WERI-Rb-1 (cell line): ENCODE measurements at regions not wholly inside any gene's neighbourhood (a gene's known extent, or its start where the extent isn't known, plus 50 kb on each side); places are given as distances from the start of the nearest gene placed in this dataset.

ENCODE experiments used
- DNase-seq: peaks from one replicate; pipeline ENCODE4 v3.0.0-alpha.2; 2020
- H3K27ac ChIP-seq: fragments of 250-450 bp; sonication (Bioruptor Pico); 2 replicates; pipeline ENCODE4 v1.5.1; 2020; ENCODE audit warnings: mild to moderate bottlenecking, moderate library complexity
- H3K27me3 ChIP-seq: fragments of 250-450 bp; sonication (Bioruptor Pico); 2 replicates; pipeline ENCODE4 v1.5.1; 2021; ENCODE audit warnings: mild to moderate bottlenecking, low read depth, moderate library complexity; ENCODE audit not compliant: insufficient read depth, severe bottlenecking
- H3K36me3 ChIP-seq: fragments of 250-450 bp; sonication (Bioruptor Pico); 2 replicates; pipeline ENCODE4 v1.5.1; 2020; ENCODE audit warnings: mild to moderate bottlenecking, moderate library complexity
- H3K4me3 ChIP-seq: 2 replicates; pipeline ENCODE4 v1.5.1; 2011; ENCODE audit warnings: low read depth, mild to moderate bottlenecking, control low read depth, low read length
- H3K9me3 ChIP-seq: fragments of 250-450 bp; sonication (Bioruptor Pico); 2 replicates; pipeline ENCODE4 v1.5.1; 2021; ENCODE audit warnings: mild to moderate bottlenecking, moderate library complexity; ENCODE audit not compliant: severe bottlenecking
- TF ChIP-seq, protein P1 (sequence below): IDR thresholded peaks from 2 replicates; pipeline ENCODE4 v1.5.1; 2011; ENCODE audit warnings: low read depth, mild to moderate bottlenecking, control low read depth, inconsistent platforms, low read length

DNA sequence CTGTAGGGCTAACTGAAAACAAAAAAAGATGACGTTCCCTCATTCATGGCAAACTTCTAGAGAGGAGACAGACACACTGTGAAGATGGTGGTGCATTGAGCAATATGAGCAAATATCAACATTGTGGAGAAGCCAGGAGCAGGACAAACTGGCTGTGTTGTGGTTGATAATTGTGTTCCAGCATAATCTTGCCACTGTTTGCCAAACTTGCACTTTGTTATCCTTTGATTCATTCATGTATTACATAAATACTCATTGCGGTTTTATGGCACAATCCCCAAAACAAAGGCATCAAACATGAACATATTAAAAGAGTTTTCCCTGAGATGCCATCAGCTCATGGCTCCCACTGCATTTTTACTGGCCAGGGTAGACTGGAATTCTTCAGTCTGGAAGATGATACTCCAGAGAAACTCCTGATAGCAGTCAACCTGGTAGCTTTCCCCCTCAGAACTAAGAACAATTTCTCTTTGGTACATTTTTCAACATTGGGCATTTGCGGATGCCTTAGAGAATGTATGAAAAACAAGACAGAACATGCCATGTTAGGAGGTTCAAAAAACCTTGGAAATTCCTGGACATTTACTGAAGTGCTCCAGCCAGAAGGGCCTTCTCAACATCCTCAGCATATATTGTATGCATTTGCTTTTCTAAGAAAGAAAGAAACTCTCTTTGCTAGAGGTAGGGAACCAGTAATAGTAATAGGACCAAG is 487.4 kb upstream of the CELF4 start:
- TF ChIP-seq, protein P1, sequence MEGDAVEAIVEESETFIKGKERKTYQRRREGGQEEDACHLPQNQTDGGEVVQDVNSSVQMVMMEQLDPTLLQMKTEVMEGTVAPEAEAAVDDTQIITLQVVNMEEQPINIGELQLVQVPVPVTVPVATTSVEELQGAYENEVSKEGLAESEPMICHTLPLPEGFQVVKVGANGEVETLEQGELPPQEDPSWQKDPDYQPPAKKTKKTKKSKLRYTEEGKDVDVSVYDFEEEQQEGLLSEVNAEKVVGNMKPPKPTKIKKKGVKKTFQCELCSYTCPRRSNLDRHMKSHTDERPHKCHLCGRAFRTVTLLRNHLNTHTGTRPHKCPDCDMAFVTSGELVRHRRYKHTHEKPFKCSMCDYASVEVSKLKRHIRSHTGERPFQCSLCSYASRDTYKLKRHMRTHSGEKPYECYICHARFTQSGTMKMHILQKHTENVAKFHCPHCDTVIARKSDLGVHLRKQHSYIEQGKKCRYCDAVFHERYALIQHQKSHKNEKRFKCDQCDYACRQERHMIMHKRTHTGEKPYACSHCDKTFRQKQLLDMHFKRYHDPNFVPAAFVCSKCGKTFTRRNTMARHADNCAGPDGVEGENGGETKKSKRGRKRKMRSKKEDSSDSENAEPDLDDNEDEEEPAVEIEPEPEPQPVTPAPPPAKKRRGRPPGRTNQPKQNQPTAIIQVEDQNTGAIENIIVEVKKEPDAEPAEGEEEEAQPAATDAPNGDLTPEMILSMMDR = no peak
- H3K4me3 ChIP-seq = no peak overlapping the region
- no peak overlapping the region for H3K27ac ChIP-seq
- H3K27me3 ChIP-seq = no peaks in the 10 kb centered on the region
- DNase-seq = no peak
- H3K36me3 ChIP-seq = no peaks in the 10 kb centered on the region
- H3K9me3 ChIP-seq = no peaks in the 10 kb centered on the region

DNA sequence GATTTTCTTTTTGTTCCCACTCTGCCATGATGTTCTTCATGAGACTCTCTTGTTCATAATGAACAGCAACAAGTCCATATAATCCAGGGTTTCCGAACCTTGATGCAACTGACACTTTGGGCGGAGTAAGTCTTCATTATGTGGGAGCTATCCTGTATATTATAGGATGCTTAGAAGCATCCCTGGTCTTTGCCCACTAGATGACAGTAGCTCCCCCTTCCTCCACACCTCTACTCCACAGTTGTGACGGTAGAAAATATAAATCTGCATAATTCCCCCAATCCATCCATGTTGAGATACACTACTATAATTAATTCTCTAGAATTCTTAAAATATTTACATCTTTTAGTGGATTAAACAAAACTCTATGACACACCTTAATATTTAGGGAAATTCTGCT is 482.2 kb upstream of the CELF4 start:
- Histone ChIP-seq H3K27me3 (no peaks in the 10 kb centered on the region), H3K27ac (no peak overlapping the region), H3K4me3 (no peak overlapping the region), H3K36me3 (no peaks in the 10 kb centered on the region), H3K9me3 (no peaks in the 10 kb centered on the region)
- TF ChIP-seq, protein P1 = peak; percentile 73
- DNase-seq = no peak

DNA sequence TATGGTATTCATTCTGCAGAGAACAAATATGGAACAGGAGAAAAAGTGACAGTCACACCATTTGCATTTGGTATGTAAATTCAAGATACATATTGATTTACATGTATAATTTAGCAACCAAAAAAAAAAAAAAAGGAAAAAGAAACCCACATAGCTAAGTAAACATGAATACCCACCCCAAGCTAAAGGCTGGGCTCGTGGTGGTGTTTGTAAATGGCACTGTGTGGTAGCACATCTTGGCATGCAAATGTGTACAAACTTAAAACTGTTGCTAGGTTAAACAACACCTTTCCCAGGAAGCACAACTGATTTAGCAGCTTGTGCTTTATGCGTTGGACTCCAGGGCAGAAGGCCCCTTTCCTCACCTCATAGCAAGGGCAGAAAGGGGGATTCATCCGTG is 481.1 kb upstream of the CELF4 start:
- Histone ChIP-seq H3K27ac (no peak overlapping the region), H3K9me3 (no peaks in the 10 kb centered on the region), H3K36me3 (no peaks in the 10 kb centered on the region), H3K27me3 (no peaks in the 10 kb centered on the region), H3K4me3 (no peak overlapping the region)
- TF ChIP-seq, protein P1 = no peak
- DNase-seq = no peak

DNA sequence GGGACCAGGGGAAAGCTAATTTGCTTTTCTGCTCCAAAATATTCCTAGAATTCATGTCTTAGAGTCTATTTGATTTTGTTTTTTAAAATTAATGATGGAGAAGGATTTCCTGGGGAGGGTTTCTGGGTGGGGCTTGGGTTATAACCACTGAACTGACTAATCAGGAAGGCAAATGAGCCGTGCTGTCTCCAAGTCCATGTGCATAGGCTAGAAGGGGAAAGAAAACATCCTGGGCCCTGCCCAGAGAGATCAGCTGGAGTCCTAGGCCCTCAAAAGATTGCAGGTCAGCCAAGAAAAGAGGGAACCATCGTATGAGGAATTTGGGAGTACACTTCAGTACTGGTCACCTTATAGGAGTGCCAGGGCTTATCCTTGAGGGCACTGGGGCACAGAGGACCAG is 480.2 kb upstream of the CELF4 start:
- TF ChIP-seq, protein P1 = no peak
- DNase-seq = no peak
- H3K27me3 ChIP-seq = no peaks in the 10 kb centered on the region
- no peaks in the 10 kb centered on the region for H3K9me3 ChIP-seq
- H3K4me3 ChIP-seq = no peak overlapping the region
- no peak overlapping the region for H3K27ac ChIP-seq
- no peaks in the 10 kb centered on the region for H3K36me3 ChIP-seq

DNA sequence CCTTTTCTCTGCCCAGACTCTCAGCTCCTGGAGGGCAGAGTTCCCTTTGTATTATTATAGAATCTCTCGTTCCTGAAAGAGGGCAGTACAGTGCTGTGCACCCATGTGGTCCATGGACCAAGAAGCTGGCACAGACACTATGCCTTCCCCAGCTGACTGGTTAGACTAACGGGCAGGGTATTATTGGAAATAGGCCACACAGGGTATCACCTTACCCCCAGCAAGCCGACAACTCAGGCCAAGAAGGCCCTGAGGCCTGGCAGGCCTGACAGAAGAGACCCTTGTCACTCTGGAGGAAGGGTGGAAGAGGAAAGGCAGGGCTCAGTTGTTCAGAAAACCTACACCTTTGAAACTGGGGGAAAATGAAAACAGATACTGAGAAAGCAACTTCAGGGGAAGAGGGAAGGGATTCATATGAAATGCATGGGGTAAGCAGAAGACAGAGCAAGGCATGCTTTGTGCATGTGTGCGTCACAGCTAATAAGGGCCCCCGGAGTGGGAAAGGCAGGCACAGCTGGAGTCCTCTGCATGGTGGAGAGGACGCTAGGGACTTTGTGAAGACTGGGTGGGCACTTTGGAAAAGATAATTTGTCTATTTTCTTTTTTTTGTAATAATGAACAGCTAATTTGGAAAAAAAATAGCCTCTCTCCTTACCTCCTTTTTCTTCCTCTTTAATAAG is 476.8 kb upstream of the CELF4 start:
- H3K36me3 ChIP-seq = no peaks in the 10 kb centered on the region
- H3K27me3 ChIP-seq = no peaks in the 10 kb centered on the region
- no peak overlapping the region for H3K4me3 ChIP-seq
- no peak for DNase-seq
- TF ChIP-seq, protein P1 = no peak
- H3K9me3 ChIP-seq = no peaks in the 10 kb centered on the region
- H3K27ac ChIP-seq = no peak overlapping the region
